ENCODE measurements at regions not wholly inside any gene's neighbourhood (a gene's known extent, or its start where the extent isn't known, plus 50 kb on each side); places are given as distances from the start of the nearest gene placed in this dataset.

DNA sequence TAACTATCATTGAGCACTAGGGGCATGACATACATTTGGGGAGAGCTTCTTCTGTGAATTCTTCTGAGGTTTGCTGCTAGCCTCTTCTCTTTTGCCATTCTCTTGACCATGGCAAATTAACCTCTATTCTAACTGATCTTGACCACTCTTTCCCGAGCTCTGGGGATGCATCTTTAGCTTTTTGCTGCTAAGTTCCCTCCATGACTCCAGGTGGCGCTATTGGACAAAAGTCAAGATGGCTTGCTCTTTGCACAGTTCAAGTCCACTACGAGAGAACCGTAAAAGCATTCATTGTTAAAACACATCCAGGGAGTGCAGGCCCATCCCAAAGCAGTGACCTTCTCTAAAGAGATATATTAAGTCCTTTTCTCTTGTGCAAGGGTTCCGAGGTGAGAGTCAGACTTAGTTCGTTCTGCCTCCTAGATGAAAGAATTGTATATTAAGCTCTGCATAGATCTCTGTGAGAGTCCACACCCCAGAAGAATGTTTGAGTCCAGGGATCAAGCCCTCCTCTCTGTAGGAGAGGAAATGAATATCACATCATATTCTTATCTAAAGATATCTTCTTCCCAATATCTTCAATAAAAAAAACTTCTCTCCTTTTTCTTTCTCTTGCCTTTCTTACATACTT lies 1152.9 kb upstream of the CDH6 start:
- no peak for DNase-seq

DNA sequence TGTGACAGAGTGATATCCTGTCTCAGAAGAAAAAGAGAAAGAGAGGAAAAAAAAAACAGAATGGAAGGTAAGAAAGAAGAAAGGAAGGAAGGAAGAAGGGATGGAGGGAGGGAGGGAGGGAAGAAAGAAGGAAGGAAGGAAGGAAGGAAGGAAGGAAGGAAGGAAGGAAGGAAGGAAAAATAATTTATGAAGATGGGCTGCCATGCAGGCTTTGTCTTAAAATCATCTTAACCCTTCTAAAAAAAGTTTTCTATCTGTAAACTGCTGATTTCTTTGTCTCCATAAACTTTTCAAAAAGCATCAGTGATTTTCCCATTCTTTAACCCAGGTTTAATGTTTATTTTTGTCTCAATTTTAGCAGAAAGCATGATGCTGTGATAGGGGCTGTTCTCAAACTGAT lies 1154.1 kb upstream of the CDH6 start:
- no peak for DNase-seq

DNA sequence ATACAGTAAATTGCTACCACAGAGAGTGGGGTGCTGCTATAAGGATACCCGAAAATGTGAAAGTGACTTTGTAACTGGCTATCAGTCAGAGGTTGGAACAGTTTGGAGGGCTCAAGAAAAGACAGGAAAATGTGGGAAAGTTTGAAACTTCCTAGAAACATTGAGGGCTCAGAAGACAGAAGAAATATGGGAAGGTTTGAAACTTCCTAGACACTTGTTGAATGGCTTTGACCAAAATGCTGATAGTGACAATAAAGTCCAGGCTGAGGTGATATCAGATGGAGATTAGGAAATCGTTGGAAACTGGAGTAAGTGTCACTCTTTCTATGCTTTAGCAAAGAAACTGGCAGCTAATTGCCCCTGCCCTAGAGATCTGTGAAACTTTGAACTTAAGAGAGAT lies 1158.6 kb upstream of the CDH6 start:
- no peak for DNase-seq

DNA sequence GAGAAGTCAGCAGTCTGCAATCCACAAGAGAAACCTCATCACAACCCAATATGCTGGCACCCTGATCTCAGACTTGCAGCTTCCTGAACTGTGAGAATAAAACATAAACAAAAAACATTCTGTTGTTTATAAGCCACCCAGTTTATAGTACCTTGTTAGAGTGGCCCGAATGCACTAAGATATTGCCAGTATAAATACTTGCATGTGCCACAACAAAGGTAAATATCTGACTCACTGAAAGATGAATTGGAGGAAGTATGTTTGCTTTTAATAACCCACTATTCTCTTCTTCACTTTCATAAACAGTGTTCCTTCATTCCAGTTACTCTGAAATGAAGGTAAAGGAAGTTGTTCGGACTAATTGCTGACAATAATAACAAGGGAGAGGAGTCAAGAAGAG lies 1163.4 kb upstream of the CDH6 start:
- DNase-seq, result no peak

DNA sequence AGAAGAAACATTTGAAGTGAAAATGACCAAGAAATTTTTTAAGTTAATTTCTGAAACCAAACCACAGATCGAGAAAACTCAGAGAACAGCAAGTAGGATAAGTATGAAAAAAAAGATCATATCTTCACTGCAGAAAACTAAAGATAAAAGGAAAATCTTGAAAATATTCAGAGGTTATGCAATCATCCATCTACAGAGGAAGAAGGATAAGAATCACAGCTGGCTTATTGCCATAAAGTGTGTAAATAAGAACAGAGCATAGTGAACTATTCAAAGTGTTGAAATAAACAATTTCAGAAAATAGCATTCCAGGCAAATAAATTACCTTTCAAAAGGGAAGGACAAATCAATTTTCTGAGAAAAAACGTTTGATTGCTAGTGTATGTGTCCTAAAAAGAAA lies 1191.7 kb upstream of the CDH6 start:
- DNase-seq, result no peak

DNA sequence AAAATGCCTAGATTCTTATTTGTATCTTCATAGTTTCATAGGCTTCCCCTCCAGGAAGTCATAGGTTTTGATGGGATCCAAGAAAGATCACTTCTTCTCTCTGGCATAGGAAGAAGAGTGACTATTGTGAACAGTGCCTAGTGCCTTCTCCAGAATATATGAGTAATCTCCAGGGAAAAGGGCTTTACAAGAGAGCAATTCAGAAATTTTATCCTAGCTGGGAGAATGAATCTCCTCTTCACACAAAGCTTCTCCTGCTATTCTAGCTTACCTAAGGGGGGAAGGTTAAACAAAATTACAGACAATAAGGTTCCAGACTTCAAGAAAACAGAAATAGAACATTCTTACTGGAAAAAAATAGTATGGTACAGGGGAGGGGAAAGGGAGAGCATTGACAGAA lies 1193.3 kb upstream of the CDH6 start:
- no peak for DNase-seq

DNA sequence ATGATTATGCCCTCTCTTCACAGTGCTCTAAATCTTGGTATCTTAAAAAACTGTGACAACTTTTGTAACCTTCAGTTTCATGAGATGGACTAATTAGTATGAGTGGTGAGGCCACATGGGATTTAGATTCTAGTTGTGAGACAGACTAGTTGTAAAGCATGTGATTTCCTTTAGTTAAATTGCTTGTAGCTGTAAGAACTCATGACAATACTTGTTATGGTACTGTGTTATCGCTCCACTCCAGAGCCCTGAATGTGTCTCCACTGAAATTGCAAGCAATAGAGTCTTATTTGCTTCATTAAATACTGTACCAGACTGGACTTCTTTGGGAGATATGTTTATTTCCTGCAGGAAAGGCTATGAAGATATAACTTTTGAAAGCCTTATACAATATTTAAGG lies 1198.3 kb upstream of the CDH6 start:
- no peak for DNase-seq

DNA sequence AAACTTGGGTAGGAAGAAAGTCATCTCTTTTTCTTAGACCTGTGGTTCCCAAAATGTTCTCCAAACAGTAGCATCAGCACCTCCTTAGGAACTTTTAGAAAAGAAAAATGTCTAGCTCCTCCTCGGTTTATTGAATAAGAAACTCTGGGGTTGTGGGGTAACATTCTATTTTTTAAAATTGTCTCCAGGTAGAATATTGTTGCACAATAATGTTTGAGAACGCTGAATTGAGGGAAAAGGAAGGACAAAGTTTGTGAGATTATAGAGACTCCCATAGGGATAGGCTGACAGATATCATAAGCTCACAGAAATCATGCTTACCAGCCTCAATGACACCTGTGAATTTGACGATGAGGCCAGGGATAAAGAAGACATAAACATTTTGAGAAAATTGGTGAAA lies 1199.0 kb upstream of the CDH6 start:
- DNase-seq, result no peak

DNA sequence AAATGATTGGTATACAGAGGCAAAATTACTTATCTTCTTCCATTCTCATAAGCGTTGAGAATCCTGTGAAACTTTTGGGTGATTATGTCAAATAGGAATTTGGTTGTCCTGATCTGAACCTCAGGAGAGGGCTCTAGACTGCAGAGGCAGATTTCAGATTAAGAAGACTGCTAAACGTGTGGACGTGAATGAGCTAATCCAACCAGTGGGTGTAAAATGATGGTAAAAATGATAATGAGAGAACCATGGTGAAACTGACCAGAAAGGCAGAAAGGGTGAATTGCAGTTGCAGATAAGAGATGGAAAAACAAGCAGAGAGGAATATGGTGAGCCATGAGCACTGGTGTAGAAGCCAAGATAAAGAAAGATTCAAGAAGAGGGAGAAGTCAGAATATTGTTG lies 1200.2 kb upstream of the CDH6 start:
- no peak for DNase-seq

DNA sequence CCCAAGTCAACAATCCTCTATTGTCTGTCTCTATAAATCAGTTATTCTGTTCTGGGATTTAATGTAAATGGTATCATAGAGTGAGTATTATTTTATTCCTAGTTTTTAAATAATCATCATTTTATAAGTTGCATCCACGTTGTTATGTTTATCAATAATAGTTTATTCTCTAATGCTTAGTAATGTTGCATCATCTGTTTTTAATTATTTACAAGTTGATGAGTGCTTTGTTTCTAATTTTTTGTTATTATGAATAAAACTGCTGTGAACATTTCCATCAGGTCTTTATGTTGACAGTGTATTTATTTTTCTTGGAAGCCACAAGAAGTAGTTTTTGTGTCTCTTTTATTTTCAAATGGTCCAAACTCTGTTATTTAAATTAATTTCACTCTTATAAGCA lies 1201.2 kb upstream of the CDH6 start:
- no peak for DNase-seq

DNA sequence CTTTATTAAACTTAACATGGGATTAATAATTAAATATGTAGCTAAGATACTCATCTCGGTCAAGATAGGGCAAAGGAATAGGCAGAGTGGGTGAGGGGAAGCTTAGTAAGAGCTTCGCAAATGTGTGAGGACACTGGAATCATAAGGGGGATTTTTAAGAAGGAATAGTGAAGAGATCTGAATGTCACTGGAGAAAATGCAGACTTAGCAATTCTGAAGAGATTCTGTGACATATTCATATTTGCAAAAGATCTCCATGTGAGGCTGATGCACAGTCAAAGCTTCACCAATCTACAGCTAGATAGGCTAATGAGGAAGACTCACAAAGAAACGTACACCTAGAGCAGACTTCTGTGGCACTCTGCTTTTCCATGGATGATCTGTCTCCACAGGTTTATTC lies 1202.8 kb upstream of the CDH6 start:
- DNase-seq, result no peak

DNA sequence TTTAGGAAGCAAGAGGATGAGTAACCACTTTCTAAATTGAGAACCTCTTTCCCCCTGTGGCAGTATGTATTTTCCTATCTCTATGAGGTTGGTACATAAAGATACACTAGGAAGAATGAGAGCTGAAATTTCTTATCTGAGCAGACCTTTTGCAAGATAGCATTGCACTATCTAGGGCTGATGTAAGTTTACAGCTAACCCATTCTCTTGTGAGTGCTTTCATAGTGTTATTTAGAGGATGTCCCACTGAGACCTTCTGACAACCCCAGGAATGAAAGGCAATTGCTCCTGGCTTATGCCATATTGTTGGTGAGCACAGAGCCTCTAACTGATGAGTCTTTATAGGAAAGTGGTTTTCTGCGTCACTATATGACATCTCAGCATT lies 1209.3 kb upstream of the CDH6 start:
- DNase-seq, result no peak

DNA sequence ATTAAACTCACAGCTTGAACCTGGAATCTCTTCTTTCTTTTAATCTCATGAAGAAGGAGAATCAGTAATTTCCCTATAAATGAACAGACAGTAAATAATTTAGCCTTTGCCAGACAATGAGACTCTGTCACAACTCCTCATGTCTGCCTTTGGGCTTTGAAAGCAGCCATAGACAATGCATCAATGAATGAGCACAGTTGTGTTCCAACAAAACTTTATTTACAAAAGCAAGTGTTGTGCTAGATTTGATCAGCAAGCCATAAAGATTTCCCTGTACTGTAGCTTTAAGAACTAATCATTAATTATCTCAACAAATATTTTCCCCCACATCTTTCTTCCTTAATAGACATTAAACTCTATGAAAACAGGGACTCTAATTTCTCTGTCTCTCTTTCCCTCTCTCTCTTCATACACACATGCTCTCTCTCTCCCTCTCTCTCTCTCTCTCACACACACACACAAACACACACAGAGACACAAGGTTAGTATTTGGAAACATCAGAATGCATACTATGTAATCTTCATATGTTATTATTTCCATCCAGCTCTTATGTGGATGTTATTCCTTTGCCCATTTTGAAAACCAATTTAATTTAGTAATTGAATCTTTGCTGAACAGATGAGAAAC lies 1209.8 kb upstream of the CDH6 start:
- no peak for DNase-seq

DNA sequence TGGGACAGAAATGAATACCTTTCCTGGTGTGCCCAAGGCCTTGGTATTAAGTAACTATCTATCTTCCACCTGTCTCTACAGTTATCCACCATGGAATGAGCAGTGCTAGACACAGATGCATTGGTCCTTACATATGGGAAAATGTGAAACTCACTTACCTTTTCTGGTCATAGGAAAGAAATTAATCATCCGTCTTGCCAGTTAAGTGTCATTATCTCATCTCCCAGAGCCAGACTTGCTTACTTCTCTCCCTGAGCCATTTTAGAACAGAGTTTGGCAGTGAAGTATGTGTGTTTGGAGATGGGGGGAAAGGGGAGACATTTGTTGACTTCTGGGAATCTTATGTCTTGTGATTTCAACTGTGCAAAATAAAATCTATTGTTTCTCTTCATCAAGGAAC lies 1211.0 kb upstream of the CDH6 start:
- DNase-seq, result no peak

DNA sequence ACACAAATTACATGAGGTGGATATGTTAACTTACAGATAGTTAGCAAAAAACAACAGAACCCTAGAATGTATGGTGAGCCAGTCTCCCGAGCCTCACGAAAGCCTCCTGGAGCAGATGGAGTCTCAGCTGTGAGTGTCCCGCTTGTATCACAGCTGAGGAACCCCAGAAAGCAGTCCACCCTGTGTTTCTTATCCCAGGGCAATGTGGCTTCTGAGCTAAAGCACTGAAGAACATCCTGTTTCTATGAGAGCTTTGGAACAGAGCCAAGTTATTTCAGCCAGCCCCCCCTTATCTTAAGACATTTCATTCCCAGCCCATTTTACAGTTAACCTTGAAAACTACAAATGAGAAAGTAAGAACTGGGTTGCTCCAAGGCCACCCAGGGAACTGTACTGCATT lies 1220.9 kb upstream of the CDH6 start:
- DNase-seq, result no peak

DNA sequence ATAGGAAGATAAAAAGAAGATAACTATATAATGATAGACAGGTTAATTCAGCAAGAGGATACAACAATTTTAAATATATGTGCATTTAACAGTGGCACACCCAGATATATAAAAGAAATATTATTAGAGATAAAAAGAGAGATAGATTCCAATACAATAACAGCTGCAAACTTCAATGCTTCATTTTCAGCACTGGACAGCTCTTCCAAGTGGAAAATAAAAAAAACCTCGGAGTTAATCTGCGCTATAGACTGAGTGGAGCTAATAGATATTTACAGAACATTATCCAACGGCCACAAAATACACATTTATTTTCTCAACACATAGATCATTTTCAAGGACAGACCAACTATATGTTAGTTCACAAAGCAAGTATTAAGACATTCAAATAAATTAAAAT lies 1229.5 kb upstream of the CDH6 start:
- no peak for DNase-seq

DNA sequence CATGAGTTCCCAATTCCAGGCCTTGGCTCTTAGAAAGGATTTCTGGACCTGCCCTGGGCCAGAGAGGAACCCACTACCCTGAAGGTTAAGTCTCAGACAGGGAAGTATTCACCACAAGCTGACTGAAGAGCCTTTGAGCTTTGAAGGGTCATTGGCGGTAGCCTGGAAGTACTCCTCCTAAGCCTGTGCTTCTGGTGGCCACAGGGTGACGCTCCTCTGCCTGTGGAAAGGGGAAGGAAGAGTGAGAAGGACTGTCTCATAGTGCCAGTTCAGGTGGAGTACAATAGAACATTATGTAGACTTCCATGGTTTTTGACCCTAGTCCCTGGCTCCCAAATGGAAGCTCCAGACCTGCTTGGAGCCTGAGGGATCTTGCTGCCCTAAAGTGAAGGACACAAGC lies 1233.2 kb upstream of the CDH6 start:
- DNase-seq, result no peak

DNA sequence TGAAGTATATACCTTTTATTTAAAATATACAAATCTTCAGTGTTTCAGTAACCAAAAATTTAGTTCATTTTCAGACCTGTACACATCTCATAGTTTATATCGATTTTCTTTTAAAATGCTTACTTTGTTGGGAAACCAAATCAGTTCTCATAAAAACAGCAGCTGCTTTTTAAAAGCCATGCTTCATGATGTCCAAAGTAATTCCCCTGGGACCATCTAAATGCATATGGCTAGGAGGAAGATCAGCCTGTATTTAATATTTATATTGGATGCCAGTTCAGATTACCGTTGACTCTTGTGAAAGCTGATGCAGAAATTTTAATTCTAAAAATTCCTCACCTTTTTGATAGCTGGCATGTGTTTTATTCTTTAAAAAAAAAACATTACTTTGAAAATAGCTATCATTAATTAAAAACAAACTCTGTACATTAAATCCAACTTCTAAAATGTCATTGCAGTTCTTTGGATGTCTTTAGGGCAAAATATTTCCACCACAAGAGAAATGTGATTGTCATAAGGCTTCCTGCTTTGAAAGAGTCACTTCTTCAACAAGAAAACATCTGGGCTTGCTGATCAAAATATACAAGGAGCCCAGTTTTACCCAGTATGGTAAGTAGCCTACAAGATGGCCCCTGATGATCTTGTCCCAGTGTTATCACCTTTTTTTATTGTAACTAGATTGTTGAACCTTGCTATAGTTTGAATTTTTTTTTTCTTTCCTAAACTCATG lies 1242.9 kb upstream of the CDH6 start:
- no peak for DNase-seq

DNA sequence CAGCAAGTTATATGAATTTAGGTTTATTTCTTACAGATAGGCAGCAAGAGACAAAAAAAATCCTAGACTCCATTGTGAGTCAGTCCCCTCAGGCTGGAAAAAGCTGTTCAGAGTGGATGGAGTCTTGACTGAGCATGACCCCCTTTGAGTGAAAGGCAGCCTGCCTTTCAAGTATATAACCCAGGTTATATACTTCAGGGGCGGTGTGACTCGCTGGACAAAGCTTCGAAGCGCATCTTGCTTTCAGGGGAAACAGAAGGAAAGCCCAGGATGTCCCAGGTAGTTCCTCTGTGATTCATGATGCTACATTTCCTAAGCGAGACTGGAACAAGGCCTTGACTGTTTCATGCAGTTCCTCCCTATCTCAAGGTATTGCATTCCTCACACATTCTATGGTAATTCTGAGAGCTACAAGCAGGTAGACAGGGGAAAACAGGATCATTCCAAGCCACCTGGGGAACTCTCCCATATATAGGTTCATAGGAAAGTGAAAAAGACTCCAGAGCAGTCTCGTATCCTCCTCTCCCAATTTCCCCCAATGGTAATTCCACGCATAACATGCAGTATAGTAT lies 1244.1 kb upstream of the CDH6 start:
- DNase-seq, result no peak

DNA sequence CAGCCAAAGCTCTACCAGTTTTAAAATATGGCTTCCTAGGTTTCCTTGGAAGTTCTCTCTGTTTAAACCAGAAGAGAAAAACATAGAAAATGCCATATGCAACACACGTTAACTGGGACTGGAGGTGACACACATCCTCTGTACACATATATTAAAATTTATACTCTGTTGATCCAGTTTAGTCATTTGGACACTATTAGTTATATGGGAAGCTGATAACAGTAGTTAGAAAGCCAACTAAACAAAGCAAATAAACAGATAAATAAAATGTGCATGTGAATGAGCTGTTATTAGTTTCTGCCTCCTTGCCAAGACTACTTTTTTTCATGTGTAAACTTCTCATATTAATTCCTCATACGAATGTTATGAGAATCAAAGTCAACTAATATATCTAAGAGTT lies 1249.2 kb upstream of the CDH6 start:
- no peak for DNase-seq

DNA sequence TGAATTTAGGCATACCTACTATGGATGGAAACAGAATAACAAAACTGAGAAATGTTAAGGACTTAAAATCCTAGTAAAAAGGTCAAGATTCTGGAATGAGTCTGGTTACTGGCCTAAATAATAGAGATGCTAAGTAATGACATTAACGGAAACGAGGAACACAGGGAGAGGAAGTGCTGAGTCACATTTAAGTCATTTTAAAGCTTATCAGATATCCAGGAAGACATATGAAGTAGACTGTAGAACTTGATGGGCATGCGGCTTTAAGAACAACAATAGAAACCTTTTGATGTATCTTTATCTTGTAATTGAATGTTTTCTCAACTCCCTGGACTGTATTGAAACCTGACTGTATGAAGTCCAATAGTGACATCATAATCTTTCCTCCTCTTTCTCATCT lies 1251.4 kb upstream of the CDH6 start:
- no peak for DNase-seq

DNA sequence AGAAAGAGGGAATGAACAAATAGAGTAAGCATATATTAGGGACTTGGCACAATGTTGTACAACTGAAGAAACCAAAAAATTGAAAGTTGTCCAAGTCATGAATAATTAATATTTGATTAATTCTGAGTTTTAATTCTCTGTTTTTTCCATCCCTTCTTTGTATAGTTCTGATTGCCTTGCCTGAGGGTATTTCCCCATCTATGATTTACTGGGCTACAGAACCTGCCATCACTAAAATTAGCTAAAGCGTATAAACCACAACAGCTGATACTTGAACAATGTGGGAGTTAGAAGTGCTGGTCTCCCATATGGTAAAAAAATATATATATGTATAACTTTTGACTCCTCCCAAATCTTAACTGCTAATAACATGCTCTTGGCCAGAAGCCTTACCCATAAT lies 1253.5 kb upstream of the CDH6 start:
- DNase-seq, result no peak

DNA sequence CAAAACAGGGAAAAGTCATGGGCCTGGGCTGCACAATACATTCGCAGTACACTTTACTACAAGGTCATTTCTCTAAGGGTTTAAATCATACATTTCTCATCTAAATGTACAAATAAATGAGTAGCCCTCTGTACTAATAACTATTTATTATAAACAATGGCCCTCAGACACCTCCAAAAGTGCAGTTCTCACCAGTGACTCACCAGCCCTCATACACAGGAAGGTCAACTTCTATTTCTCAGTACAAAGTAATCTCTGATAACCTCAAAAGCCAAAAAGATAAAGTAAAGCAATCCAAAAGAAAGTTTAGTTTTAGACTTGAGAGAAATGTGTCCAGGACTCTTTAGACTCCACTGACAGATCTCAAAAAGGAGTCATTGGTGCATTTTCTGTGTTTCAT lies 1258.1 kb upstream of the CDH6 start:
- no peak for DNase-seq

DNA sequence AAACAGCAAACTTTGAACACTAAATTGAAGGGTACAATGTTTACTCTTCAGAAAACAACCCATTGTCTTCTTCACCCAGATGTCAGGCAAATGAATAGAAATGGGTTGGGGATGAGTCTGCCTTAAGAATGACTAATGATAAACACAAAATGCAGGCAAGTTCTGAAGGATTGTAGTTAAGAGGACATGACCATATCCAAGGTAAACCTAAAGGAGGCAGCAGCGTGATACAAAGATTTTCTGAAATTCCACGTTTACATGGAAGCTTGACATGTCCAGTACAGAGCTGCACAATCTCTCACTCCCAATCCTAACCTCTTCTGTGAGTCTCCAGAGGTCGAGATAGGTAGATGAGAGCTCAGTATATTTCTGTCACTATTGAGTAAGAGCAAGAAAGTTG lies 1263.2 kb upstream of the CDH6 start:
- no peak for DNase-seq

DNA sequence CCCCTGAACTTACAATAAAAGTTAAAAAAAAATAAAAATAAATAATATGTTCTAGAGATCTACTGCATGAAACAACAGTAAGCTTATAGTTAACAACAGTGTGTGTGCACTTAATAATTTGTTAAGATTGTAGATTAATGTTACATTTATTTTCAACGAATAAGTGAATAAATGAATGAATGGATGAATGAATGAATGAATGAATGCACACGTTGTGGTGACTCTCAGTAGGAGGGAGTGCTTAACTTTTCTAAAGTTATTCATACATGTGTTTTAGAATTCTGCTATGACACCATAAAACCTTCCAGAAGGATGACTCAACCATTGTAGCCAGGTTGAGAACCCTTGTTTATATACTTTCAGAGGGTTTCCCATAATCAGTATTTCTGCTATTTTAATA lies 1269.4 kb upstream of the CDH6 start:
- no peak for DNase-seq

Measured in CD4-positive, alpha-beta T cell treated with Interleukin-17A for 1 hour (primary cell).